ENCODE measurements at regions not wholly inside any gene's neighbourhood (a gene's known extent, or its start where the extent isn't known, plus 50 kb on each side); places are given as distances from the start of the nearest gene placed in this dataset.
A peak's percentile ranks its signal among the peaks of the same experiment; 100 is the strongest.
"Not testable (repeated sequence)": the region's sequence is repeated elsewhere in the genome, so short reads cannot be mapped to it uniquely, and the experiment has no call there.

- Mint-ChIP-seq H3K36me3 (ENCODE audit: insufficient read depth in 1 of 3, low read depth in 3 of 3) (peaks cover 0 to 15% (median 2%) of the 10 kb centered on the region in 3 experiments; a peak in 2 of 7 replicates), H3K27me3 (ENCODE audit: low read depth) (no peaks in the 10 kb centered on the region), H3K4me3 (peak overlapping the region in 1 of 2 experiments; percentile 38; a peak in 2 of 5 replicates), H3K4me1 (peaks cover 11 to 22% of the 10 kb centered on the region in 2 experiments), H3K9me3 (peaks cover 3% of the 10 kb centered on the region in 2 experiments; a peak in 3 of 5 replicates), H3K27ac (peak overlapping the region in 1 of 3 experiments; percentile 93; a peak in 3 of 7 replicates)
- H3K27me3 ChIP-seq (ENCODE audit: insufficient read depth, low read length): no peaks in the 10 kb centered on the region
- H3K27ac ChIP-seq (ENCODE audit: insufficient read length, low read depth, low read length): no peak overlapping the region
- no peak overlapping the region for H3K9ac ChIP-seq (ENCODE audit: extremely low read depth, insufficient read length, low read length)
- no peak overlapping the region for H3K4ac ChIP-seq (ENCODE audit: low read depth, low read length)
- H4K8ac ChIP-seq (replicated peaks; ENCODE audit: insufficient read length, low read depth, low read length): no peak overlapping the region
- no peak overlapping the region for H3K18ac ChIP-seq (ENCODE audit: insufficient read length, low read depth, low read length)
- H2BK120ac ChIP-seq (ENCODE audit: low read depth, low read length, poor library complexity, severe bottlenecking): no peak overlapping the region
- H4K5ac ChIP-seq (ENCODE audit: insufficient read length, low read depth, low read length): no peak overlapping the region
- no peak overlapping the region for H2BK15ac ChIP-seq (ENCODE audit: low read depth, low read length)
- DNase-seq: no peak
- no peaks in the 10 kb centered on the region for H3K23me2 ChIP-seq (ENCODE audit: insufficient read length, low read depth, low read length, poor library complexity, severe bottlenecking)
- H4K91ac ChIP-seq (ENCODE audit: insufficient read length, low read depth, low read length): no peak overlapping the region
- H3K4me2 ChIP-seq (ENCODE audit: insufficient read depth, insufficient read length, low read length): no peak overlapping the region
- H3K23ac ChIP-seq (ENCODE audit: insufficient read length, low read depth, low read length): no peak overlapping the region
- WGBS (ENCODE audit: extremely low coverage, insufficient read length, low lambda C conversion rate): no CpG with 5 or more reads among the region's 3 CpGs
- no peak for TF ChIP-seq CTCF (conservative IDR thresholded peaks at IDR 0.05)
- H3K14ac ChIP-seq (ENCODE audit: insufficient read depth, low read length): no peak overlapping the region
- no peak overlapping the region for H2BK20ac ChIP-seq (ENCODE audit: low read depth, low read length, poor library complexity, severe bottlenecking)
- H3K4me1 ChIP-seq (ENCODE audit: insufficient read depth, low read length): no peaks in the 10 kb centered on the region
- H3K79me2 ChIP-seq (ENCODE audit: insufficient read depth, low read length): no peaks in the 10 kb centered on the region
- no peak overlapping the region for H2BK5ac ChIP-seq (ENCODE audit: insufficient read length, low read length)
- no peak overlapping the region for H3K56ac ChIP-seq (ENCODE audit: insufficient read length, low read depth, low read length)
- H4K20me1 ChIP-seq (ENCODE audit: control insufficient read depth, insufficient read depth, insufficient read length): no peaks in the 10 kb centered on the region
- H3K9me3 ChIP-seq (ENCODE audit: control insufficient read depth, low read depth, low read length): no peaks in the 10 kb centered on the region
- H3T11ph ChIP-seq (ENCODE audit: low read length): no peak overlapping the region
- H3K79me1 ChIP-seq (ENCODE audit: insufficient read depth, low read depth, low read length, poor library complexity, severe bottlenecking): no peaks in the 10 kb centered on the region
- H2AK5ac ChIP-seq (ENCODE audit: insufficient read length, low read length): no peak overlapping the region
- H2AFZ ChIP-seq (ENCODE audit: low read length): no peak overlapping the region
- H2BK12ac ChIP-seq (ENCODE audit: insufficient read length, low read depth, low read length): no peak overlapping the region
Observed at GRCh38 chr3:145259166-145259880, 901.7 kb downstream of the PLOD2 start.

GRCh38 chr3:145263458-145263857 lies 897.5 kb downstream of the PLOD2 start:
- H2AK5ac ChIP-seq (ENCODE audit: insufficient read length, low read length); H2BK120ac ChIP-seq (ENCODE audit: low read depth, low read length, poor library complexity, severe bottlenecking); H4K5ac ChIP-seq (ENCODE audit: insufficient read length, low read depth, low read length); H2BK20ac ChIP-seq (ENCODE audit: low read depth, low read length, poor library complexity, severe bottlenecking); H3K27me3 ChIP-seq (ENCODE audit: insufficient read depth, low read length); H4K91ac ChIP-seq (ENCODE audit: insufficient read length, low read depth, low read length); H3K27me3 Mint-ChIP-seq (ENCODE audit: low read depth); H3K79me1 ChIP-seq (ENCODE audit: insufficient read depth, low read depth, low read length, poor library complexity, severe bottlenecking); H3T11ph ChIP-seq (ENCODE audit: low read length); H3K4me2 ChIP-seq (ENCODE audit: insufficient read depth, insufficient read length, low read length); H3K36me3 Mint-ChIP-seq (ENCODE audit: insufficient read depth in 1 of 3, low read depth in 3 of 3); H3K4ac ChIP-seq (ENCODE audit: low read depth, low read length); H2AFZ ChIP-seq (ENCODE audit: low read length); H3K18ac ChIP-seq (ENCODE audit: insufficient read length, low read depth, low read length); H4K20me1 ChIP-seq (ENCODE audit: control insufficient read depth, insufficient read depth, insufficient read length); H2BK5ac ChIP-seq (ENCODE audit: insufficient read length, low read length); H3K14ac ChIP-seq (ENCODE audit: insufficient read depth, low read length); H3K4me1 ChIP-seq (ENCODE audit: insufficient read depth, low read length); H3K9ac ChIP-seq (ENCODE audit: extremely low read depth, insufficient read length, low read length); H3K79me2 ChIP-seq (ENCODE audit: insufficient read depth, low read length); H3K9me3 ChIP-seq (ENCODE audit: control insufficient read depth, low read depth, low read length); H4K8ac ChIP-seq (replicated peaks; ENCODE audit: insufficient read length, low read depth, low read length); DNase-seq; H3K23ac ChIP-seq (ENCODE audit: insufficient read length, low read depth, low read length); H3K27ac ChIP-seq (ENCODE audit: insufficient read length, low read depth, low read length); H3K4me3 Mint-ChIP-seq; H3K27ac Mint-ChIP-seq; H3K23me2 ChIP-seq (ENCODE audit: insufficient read length, low read depth, low read length, poor library complexity, severe bottlenecking); H3K9me3 Mint-ChIP-seq; H2BK15ac ChIP-seq (ENCODE audit: low read depth, low read length); H3K56ac ChIP-seq (ENCODE audit: insufficient read length, low read depth, low read length); H2BK12ac ChIP-seq (ENCODE audit: insufficient read length, low read depth, low read length): not testable (repeated sequence)
- peaks cover 12 to 16% of the 10 kb centered on the region in 2 experiments for H3K4me1 Mint-ChIP-seq
- no CpG with 5 or more reads among the region's 1 CpG for WGBS (ENCODE audit: extremely low coverage, insufficient read length, low lambda C conversion rate)

All from H9 (cell line).